ENCODE measurements at regions not wholly inside any gene's neighbourhood (a gene's known extent, or its start where the extent isn't known, plus 50 kb on each side); places are given as distances from the start of the nearest gene placed in this dataset.
"Not testable (repeated sequence)": the region's sequence is repeated elsewhere in the genome, so short reads cannot be mapped to it uniquely, and the experiment has no call there.

DNA sequence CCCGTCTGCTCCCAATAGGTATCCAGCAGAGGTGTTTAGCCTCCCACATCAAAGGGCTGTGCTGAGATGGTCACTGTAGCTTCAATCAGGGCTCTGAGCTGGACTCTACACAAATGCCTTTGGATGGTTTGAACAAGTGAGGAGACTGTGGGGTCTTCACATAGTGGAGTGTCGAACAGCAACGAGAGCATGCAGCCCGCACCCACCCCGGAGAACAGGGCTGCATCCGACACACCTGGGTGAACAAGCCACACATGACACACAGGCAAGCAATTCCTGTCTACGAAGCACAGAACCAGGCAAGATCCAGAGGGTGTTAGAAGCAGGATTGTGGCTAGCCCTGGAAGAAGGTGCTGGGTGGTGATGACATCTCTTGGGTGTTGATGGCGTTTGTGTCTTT lies 58.0 kb upstream of the FGF3 start:
- Histone ChIP-seq H3K27ac (ENCODE audit: low read depth, low read length, poor library complexity, severe bottlenecking) (no peak overlapping the region), H3K9me2 (ENCODE audit: low read depth, low read length) (no peaks in the 10 kb centered on the region), H3K27me3 (ENCODE audit: insufficient read depth, low read length) (peaks cover 2% of the 10 kb centered on the region; the same call in 1 of the 2 replicates), H2AFZ (ENCODE audit: low read length) (no peak overlapping the region), H3K9me3 (ENCODE audit: low read length) (no peaks in the 10 kb centered on the region), H3K4me1 (ENCODE audit: insufficient read depth, low read length, severe bottlenecking) (no peaks in the 10 kb centered on the region), H3K79me2 (ENCODE audit: insufficient read depth, low read length) (no peaks in the 10 kb centered on the region), H3K4me3 (ENCODE audit: low read depth, low read length, poor library complexity, severe bottlenecking) (no peak overlapping the region), H3K9ac (ENCODE audit: low read length) (no peak overlapping the region), H3F3A (ENCODE audit: insufficient read depth, low read length) (no peaks in the 10 kb centered on the region), H4K20me1 (ENCODE audit: insufficient read depth, low read length) (no peaks in the 10 kb centered on the region), H3K4me2 (ENCODE audit: low read length) (no peak overlapping the region), H3K36me3 (ENCODE audit: insufficient read depth, low read length) (no peaks in the 10 kb centered on the region)
- TF ChIP-seq EZH2 (IDR thresholded peaks at IDR 0.05; ENCODE audit: borderline replicate concordance, low read length), result no peak
- TF ChIP-seq, protein P1, sequence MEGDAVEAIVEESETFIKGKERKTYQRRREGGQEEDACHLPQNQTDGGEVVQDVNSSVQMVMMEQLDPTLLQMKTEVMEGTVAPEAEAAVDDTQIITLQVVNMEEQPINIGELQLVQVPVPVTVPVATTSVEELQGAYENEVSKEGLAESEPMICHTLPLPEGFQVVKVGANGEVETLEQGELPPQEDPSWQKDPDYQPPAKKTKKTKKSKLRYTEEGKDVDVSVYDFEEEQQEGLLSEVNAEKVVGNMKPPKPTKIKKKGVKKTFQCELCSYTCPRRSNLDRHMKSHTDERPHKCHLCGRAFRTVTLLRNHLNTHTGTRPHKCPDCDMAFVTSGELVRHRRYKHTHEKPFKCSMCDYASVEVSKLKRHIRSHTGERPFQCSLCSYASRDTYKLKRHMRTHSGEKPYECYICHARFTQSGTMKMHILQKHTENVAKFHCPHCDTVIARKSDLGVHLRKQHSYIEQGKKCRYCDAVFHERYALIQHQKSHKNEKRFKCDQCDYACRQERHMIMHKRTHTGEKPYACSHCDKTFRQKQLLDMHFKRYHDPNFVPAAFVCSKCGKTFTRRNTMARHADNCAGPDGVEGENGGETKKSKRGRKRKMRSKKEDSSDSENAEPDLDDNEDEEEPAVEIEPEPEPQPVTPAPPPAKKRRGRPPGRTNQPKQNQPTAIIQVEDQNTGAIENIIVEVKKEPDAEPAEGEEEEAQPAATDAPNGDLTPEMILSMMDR (IDR thresholded peaks at IDR 0.05; ENCODE audit: low read length), result no peak

DNA sequence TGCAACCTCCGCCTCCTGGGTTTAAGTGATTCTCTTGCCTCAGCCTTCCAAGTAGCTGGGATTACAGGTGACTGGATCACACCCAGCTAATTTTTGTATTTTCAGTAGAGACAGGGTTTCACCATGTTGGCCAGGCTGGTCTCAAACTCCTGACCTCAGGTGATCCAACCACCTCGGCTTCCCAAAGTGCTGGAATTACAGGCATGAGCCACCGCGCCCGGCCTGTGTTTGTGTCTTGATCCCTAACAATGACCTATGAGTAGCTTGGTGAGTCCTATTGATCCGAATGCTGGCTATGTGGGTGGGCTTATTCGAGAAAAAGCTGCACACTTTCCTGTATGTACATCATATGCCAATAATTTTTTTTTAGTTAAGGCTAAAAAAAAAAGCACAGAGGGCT lies 58.5 kb upstream of the FGF3 start:
- not testable (repeated sequence) for H3K36me3 ChIP-seq (ENCODE audit: insufficient read depth, low read length); H3F3A ChIP-seq (ENCODE audit: insufficient read depth, low read length); H3K9me2 ChIP-seq (ENCODE audit: low read depth, low read length); H3K4me2 ChIP-seq (ENCODE audit: low read length); H3K27me3 ChIP-seq (ENCODE audit: insufficient read depth, low read length); H2AFZ ChIP-seq (ENCODE audit: low read length); H3K79me2 ChIP-seq (ENCODE audit: insufficient read depth, low read length); H4K20me1 ChIP-seq (ENCODE audit: insufficient read depth, low read length); H3K27ac ChIP-seq (ENCODE audit: low read depth, low read length, poor library complexity, severe bottlenecking); H3K4me3 ChIP-seq (ENCODE audit: low read depth, low read length, poor library complexity, severe bottlenecking); H3K9ac ChIP-seq (ENCODE audit: low read length); H3K9me3 ChIP-seq (ENCODE audit: low read length); H3K4me1 ChIP-seq (ENCODE audit: insufficient read depth, low read length, severe bottlenecking)

DNA sequence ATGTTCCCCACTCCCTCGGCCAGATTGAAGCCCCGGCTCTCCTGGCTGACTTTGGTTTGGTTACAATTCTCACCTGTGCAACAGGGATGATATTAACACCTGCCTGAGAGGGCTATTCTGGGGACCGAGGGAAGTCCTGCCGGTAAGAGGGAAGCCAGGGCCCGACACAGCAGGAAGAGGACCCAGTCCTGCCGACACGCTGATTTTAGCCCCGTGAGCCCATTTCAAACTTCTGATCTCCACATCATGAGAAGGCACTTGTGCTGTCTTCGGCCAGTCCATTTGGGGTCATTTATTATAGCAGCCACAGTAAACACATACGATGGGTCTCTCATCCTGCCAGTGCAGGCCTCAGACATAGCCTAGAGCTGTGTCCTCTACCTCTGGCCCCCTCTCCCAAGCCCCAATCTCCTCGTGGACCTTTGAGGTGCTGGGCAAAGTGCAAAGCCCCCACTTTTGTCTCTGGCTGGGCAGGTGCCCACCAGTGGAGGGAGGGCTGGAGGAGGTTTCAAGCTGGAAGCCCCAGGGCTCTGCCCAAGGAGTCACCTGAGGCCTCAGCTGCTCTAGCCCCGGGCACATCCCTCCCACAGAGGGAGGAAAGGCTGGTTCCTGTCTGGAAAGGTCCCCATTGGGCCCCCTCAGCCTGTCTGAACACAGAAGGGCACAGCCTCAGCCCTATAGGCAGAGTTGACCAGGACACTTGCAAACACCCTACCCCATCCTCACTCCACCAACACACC lies 59.1 kb upstream of the FGF3 start:
- H3K27ac ChIP-seq (ENCODE audit: low read depth, low read length, poor library complexity, severe bottlenecking), result no peak overlapping the region
- no peak overlapping the region for H3K4me3 ChIP-seq (ENCODE audit: low read depth, low read length, poor library complexity, severe bottlenecking)
- H3F3A ChIP-seq (ENCODE audit: insufficient read depth, low read length), result no peaks in the 10 kb centered on the region
- TF ChIP-seq, protein P1 (IDR thresholded peaks at IDR 0.05; ENCODE audit: low read length), result no peak
- no peak for TF ChIP-seq EZH2 (IDR thresholded peaks at IDR 0.05; ENCODE audit: borderline replicate concordance, low read length)
- H4K20me1 ChIP-seq (ENCODE audit: insufficient read depth, low read length), result no peaks in the 10 kb centered on the region
- no peaks in the 10 kb centered on the region for H3K9me3 ChIP-seq (ENCODE audit: low read length)
- no peaks in the 10 kb centered on the region for H3K79me2 ChIP-seq (ENCODE audit: insufficient read depth, low read length)
- H3K9me2 ChIP-seq (ENCODE audit: low read depth, low read length), result no peaks in the 10 kb centered on the region
- no peak overlapping the region for H2AFZ ChIP-seq (ENCODE audit: low read length)
- no peak overlapping the region for H3K4me2 ChIP-seq (ENCODE audit: low read length)
- no peak overlapping the region for H3K9ac ChIP-seq (ENCODE audit: low read length)
- no peaks in the 10 kb centered on the region for H3K36me3 ChIP-seq (ENCODE audit: insufficient read depth, low read length)
- H3K27me3 ChIP-seq (ENCODE audit: insufficient read depth, low read length), result peaks cover 2% of the 10 kb centered on the region; the same call in 1 of the 2 replicates
- H3K4me1 ChIP-seq (ENCODE audit: insufficient read depth, low read length, severe bottlenecking), result no peaks in the 10 kb centered on the region

Data from OCI-LY1 (cell line).